GM23338 (cell line): ENCODE measurements at regions not wholly inside any gene's neighbourhood (a gene's known extent, or its start where the extent isn't known, plus 50 kb on each side); places are given as distances from the start of the nearest gene placed in this dataset.
A peak's percentile ranks its signal among the peaks of the same experiment; 100 is the strongest.

Source experiments
- ATAC-seq: fragments of 200-7000 bp; cut with Tn5 transposase; 3 replicates; pipeline ENCODE4 v1.9.1; 2020
- DNase-seq: peaks from one replicate; pipeline ENCODE4 v3.0.0-alpha.2; 2015; ENCODE audit warnings: low spot score
- H2AFZ ChIP-seq: fragments of 200-600 bp; sonication (generic); 2 replicates; pipeline ENCODE4 v1.8.0; 2016; ENCODE audit warnings: antibody characterized with exemption, mild to moderate bottlenecking, moderate library complexity
- H3F3A ChIP-seq: fragments of 200-600 bp; sonication (generic); replicated peaks from 2 replicates; pipeline ENCODE4 v1.8.0; 2017; ENCODE audit warnings: antibody characterized with exemption, mixed run types, low read depth
- H3K27ac ChIP-seq: fragments of 200-600 bp; sonication (generic); 2 replicates; pipeline ENCODE4 v1.6.1; 2016; ENCODE audit warnings: low read depth
- H3K27me3 ChIP-seq: fragments of 200-600 bp; sonication (generic); 2 replicates; pipeline ENCODE4 v1.8.0; 2016; ENCODE audit warnings: mild to moderate bottlenecking, mixed run types, moderate library complexity; ENCODE audit not compliant: insufficient read depth
- H3K36me3 ChIP-seq: fragments of 200-600 bp; sonication (generic); 2 replicates; pipeline ENCODE4 v1.8.0; 2016; ENCODE audit warnings: mild to moderate bottlenecking; ENCODE audit not compliant: insufficient read depth
- H3K4me1 ChIP-seq: fragments of 200-600 bp; sonication (generic); 2 replicates; pipeline ENCODE4 v1.8.0; 2016; ENCODE audit warnings: mild to moderate bottlenecking, moderate library complexity; ENCODE audit not compliant: insufficient read depth
- H3K4me2 ChIP-seq: fragments of 200-600 bp; sonication (generic); 2 replicates; pipeline ENCODE4 v1.7.1; 2017; ENCODE audit warnings: mixed run types
- H3K4me3 ChIP-seq: fragments of 200-600 bp; sonication (generic); 2 replicates; pipeline ENCODE4 v1.6.1; 2016; ENCODE audit warnings: mixed run types
- H3K79me2 ChIP-seq: fragments of 200-600 bp; sonication (generic); replicated peaks from 2 replicates; pipeline ENCODE4 v1.8.0; 2017; ENCODE audit warnings: mild to moderate bottlenecking; ENCODE audit not compliant: insufficient read depth
- H3K9me2 ChIP-seq: fragments of 200-600 bp; sonication (generic); 2 replicates; pipeline ENCODE4 v1.8.0; 2017; ENCODE audit not compliant: insufficient read depth
- H4K20me1 ChIP-seq: fragments of 200-600 bp; sonication (generic); replicated peaks from 2 replicates; pipeline ENCODE4 v1.8.0; 2017; ENCODE audit warnings: mild to moderate bottlenecking; ENCODE audit not compliant: insufficient read depth
- H3K27ac Mint-ChIP-seq: 2 replicates; pipeline ENCODE4 v1.8.0; 2020; ENCODE audit warnings: inconsistent platforms, mild to moderate bottlenecking, moderate library complexity, mixed read lengths
- H3K27me3 Mint-ChIP-seq: 3 replicates; pipeline ENCODE4 v1.8.0; 2022; ENCODE audit warnings: low read depth, mild to moderate bottlenecking, moderate library complexity, mixed read lengths, inconsistent platforms; ENCODE audit not compliant: insufficient read depth, poor library complexity
- H3K36me3 Mint-ChIP-seq: 3 replicates; pipeline ENCODE4 v1.8.0; 2021; ENCODE audit warnings: low read depth, mild to moderate bottlenecking, inconsistent platforms, moderate library complexity, mixed read lengths
- H3K4me1 Mint-ChIP-seq: 3 replicates; pipeline ENCODE4 v1.8.0; 2020; ENCODE audit warnings: mild to moderate bottlenecking, inconsistent platforms, mixed read lengths
- H3K4me3 Mint-ChIP-seq: 3 replicates; pipeline ENCODE4 v1.8.0; 2021; ENCODE audit warnings: moderate library complexity, mild to moderate bottlenecking, inconsistent platforms, mixed read lengths
- H3K9me3 Mint-ChIP-seq: 3 replicates; pipeline ENCODE4 v1.8.0; 2020; ENCODE audit warnings: moderate library complexity, mild to moderate bottlenecking, inconsistent platforms, mixed read lengths
- CREB1 ChIP-seq: fragments of 250-450 bp; sonication (Bioruptor Pico); IDR thresholded peaks from 2 replicates; pipeline ENCODE4 v1.5.0; 2020; ENCODE audit warnings: low read depth, mild to moderate bottlenecking, moderate library complexity
- CTCF ChIP-seq, 2 experiments: fragments of 200-600 bp in 1 of 2; sonication (generic) in 1 of 2; conservative IDR thresholded peaks; 2 replicates each; pipeline versions ENCODE4 v1.5.1 to v1.6.1; 2016 to 2017; ENCODE audit warnings: antibody characterized with exemption in 2 of 2, low read depth in 2 of 2, mild to moderate bottlenecking in 2 of 2, moderate library complexity in 1 of 2
- ETS1 ChIP-seq: IDR thresholded peaks from 2 replicates; pipeline ENCODE4 v1.6.1; 2016; ENCODE audit warnings: antibody characterized with exemption
- EZH2 ChIP-seq: fragments of 200-600 bp; sonication (generic); IDR thresholded peaks from one replicate; pipeline ENCODE4 v1.8.0; 2017; ENCODE audit warnings: antibody characterized with exemption, mild to moderate bottlenecking, low read depth; ENCODE audit not compliant: unreplicated experiment
- EZH2phosphoT487 ChIP-seq: fragments of 200-600 bp; sonication (generic); IDR thresholded peaks from one replicate; pipeline ENCODE4 v1.8.1; 2018; ENCODE audit warnings: antibody characterized with exemption; ENCODE audit not compliant: unreplicated experiment
- JUNB ChIP-seq: IDR thresholded peaks from one replicate; pipeline ENCODE4 v1.6.1; 2016; ENCODE audit warnings: antibody characterized with exemption; ENCODE audit not compliant: unreplicated experiment
- NANOG ChIP-seq: IDR thresholded peaks from 2 replicates; pipeline ENCODE4 v1.6.1; 2016; ENCODE audit warnings: antibody characterized with exemption, borderline replicate concordance
- POLR2AphosphoS5 ChIP-seq: IDR thresholded peaks from 2 replicates; pipeline ENCODE4 v1.6.1; 2016; ENCODE audit warnings: antibody characterized with exemption, low read depth
- REST ChIP-seq: IDR thresholded peaks from one replicate; pipeline ENCODE4 v1.6.1; 2018; ENCODE audit warnings: antibody characterized with exemption; ENCODE audit not compliant: unreplicated experiment
- STAT1 ChIP-seq: IDR thresholded peaks from one replicate; pipeline ENCODE4 v1.6.1; 2016; ENCODE audit warnings: antibody characterized with exemption; ENCODE audit not compliant: unreplicated experiment
- ZNF114 ChIP-seq: fragments of 250-450 bp; sonication (Bioruptor Pico); IDR thresholded peaks from 2 replicates; pipeline ENCODE4 v1.5.0; 2020; ENCODE audit warnings: mild to moderate bottlenecking, moderate library complexity
- ZNF331 ChIP-seq: fragments of 250-450 bp; sonication (Bioruptor Pico); IDR thresholded peaks from 2 replicates; pipeline ENCODE4 v1.5.0; 2020; ENCODE audit warnings: low read depth, mild to moderate bottlenecking, moderate library complexity

GRCh38 chr13:33537676-33538075 lies 252.1 kb upstream of the STARD13 start:
- Histone ChIP-seq H3K4me2 (no peak overlapping the region; the same call in 1 of the 2 replicates), H3K79me2 (no peaks in the 10 kb centered on the region), H3K4me1 (peaks cover 11% of the 10 kb centered on the region; the same call in 1 of the 2 replicates), H4K20me1 (no peaks in the 10 kb centered on the region), H3K9me2 (no peaks in the 10 kb centered on the region), H3K27me3 (no peaks in the 10 kb centered on the region), H2AFZ (peak overlapping the region; percentile 40; the same call in 1 of the 2 replicates), H3K36me3 (no peaks in the 10 kb centered on the region), H3K4me3 (no peak overlapping the region), H3K27ac (peak overlapping the region; percentile 53; the same call in 1 of the 2 replicates), H3F3A (0 out of 2 replicates have a peak, but pooled peaks cover 4% of the 10 kb centered on the region)
- no peaks in the 10 kb centered on the region for H3K36me3 Mint-ChIP-seq
- no peak for ATAC-seq
- H3K4me3 Mint-ChIP-seq: no peak overlapping the region
- 0 out of 2 replicates have a peak overlapping the region, but pooled peaks have one; percentile 45 for H3K27ac Mint-ChIP-seq
- TF ChIP-seq POLR2AphosphoS5: no peak
- H3K4me1 Mint-ChIP-seq: peaks cover 24% of the 10 kb centered on the region
- H3K27me3 Mint-ChIP-seq: peaks cover 5% of the 10 kb centered on the region
- DNase-seq: no peak
- H3K9me3 Mint-ChIP-seq: no peaks in the 10 kb centered on the region

- peak overlapping the region; percentile 63 for H3K4me3 ChIP-seq
- no peaks in the 10 kb centered on the region for H4K20me1 ChIP-seq
- DNase-seq (no peak), ATAC-seq (no peak)
- Mint-ChIP-seq H3K9me3 (no peaks in the 10 kb centered on the region; the same call in 2 of the 3 replicates), H3K4me3 (peak overlapping the region; percentile 91), H3K36me3 (peaks cover 2% of the 10 kb centered on the region; the same call in 1 of the 3 replicates), H3K27me3 (peaks cover 9% of the 10 kb centered on the region), H3K27ac (peak overlapping the region; percentile 100), H3K4me1 (peaks cover 43% of the 10 kb centered on the region)
- peaks cover 28% of the 10 kb centered on the region for H3K4me1 ChIP-seq
- H2AFZ ChIP-seq: no peak overlapping the region
- no peaks in the 10 kb centered on the region for H3K36me3 ChIP-seq
- peak overlapping the region; percentile 100 for H3K27ac ChIP-seq
- no peaks in the 10 kb centered on the region for H3K9me2 ChIP-seq
- TF ChIP-seq NANOG: no peak
- TF ChIP-seq STAT1: no peak
- no peak for TF ChIP-seq ZNF114
- no peak for TF ChIP-seq JUNB
- TF ChIP-seq EZH2phosphoT487: no peak
- no peak for TF ChIP-seq REST
- peaks cover 7% of the 10 kb centered on the region; the same call in 1 of the 2 replicates for H3F3A ChIP-seq
- peak overlapping the region; percentile 81 for H3K4me2 ChIP-seq
- H3K79me2 ChIP-seq: no peaks in the 10 kb centered on the region
- H3K27me3 ChIP-seq: no peaks in the 10 kb centered on the region
Measured at GRCh38 chr13:33541456-33541855, 255.9 kb upstream of the STARD13 start.

GRCh38 chr13:33541962-33542308 lies 256.4 kb upstream of the STARD13 start:
- no peaks in the 10 kb centered on the region for H3K9me2 ChIP-seq
- H3K27ac ChIP-seq: peak overlapping the region; percentile 100
- H3K4me3 ChIP-seq: peak overlapping the region; percentile 63
- H3K4me1 ChIP-seq: peaks cover 29% of the 10 kb centered on the region
- peak overlapping the region; percentile 81 for H3K4me2 ChIP-seq
- H4K20me1 ChIP-seq: no peaks in the 10 kb centered on the region
- Mint-ChIP-seq H3K27me3 (peaks cover 9% of the 10 kb centered on the region), H3K27ac (peak overlapping the region; percentile 100), H3K4me1 (peaks cover 45% of the 10 kb centered on the region), H3K9me3 (no peaks in the 10 kb centered on the region; the same call in 2 of the 3 replicates), H3K4me3 (peak overlapping the region; percentile 91), H3K36me3 (peaks cover 2% of the 10 kb centered on the region; the same call in 1 of the 3 replicates)
- H3K36me3 ChIP-seq: no peaks in the 10 kb centered on the region
- DNase-seq: no peak
- peak; percentile 13 for ATAC-seq
- no peaks in the 10 kb centered on the region for H3K79me2 ChIP-seq
- H3K27me3 ChIP-seq: no peaks in the 10 kb centered on the region
- peaks cover 7% of the 10 kb centered on the region; the same call in 1 of the 2 replicates for H3F3A ChIP-seq
- peak overlapping the region; percentile 45; the same call in 1 of the 2 replicates for H2AFZ ChIP-seq
- no peak for TF ChIP-seq EZH2
- no peak for TF ChIP-seq POLR2AphosphoS5
- TF ChIP-seq ZNF114: no peak
- no peak for TF ChIP-seq ZNF331 (CRISPR knock-in tag)
- no peak for TF ChIP-seq STAT1
- no peak for TF ChIP-seq NANOG
- TF ChIP-seq EZH2phosphoT487: no peak
- TF ChIP-seq CTCF (conservative IDR thresholded peaks at IDR 0.05; ENCODE audit: low read depth in 2 of 2): no peak
- no peak for TF ChIP-seq JUNB
- TF ChIP-seq CREB1: no peak
- TF ChIP-seq ETS1: no peak
